Forelimb muscle (tissue), 1 donor: ENCODE measurements at regions not wholly inside any gene's neighbourhood (a gene's known extent, or its start where the extent isn't known, plus 50 kb on each side); places are given as distances from the start of the nearest gene placed in this dataset.

Experiments used
- DNase-seq: peaks from one replicate; pipeline ENCODE4 v3.0.0-alpha.2; 2013; ENCODE audit warnings: low read depth

- DNase-seq, result no peak
Observed at GRCh38 chr2:145597809-145598208, 1077.9 kb upstream of the ZEB2 start.

GRCh38 chr2:145597006-145597405 lies 1077.1 kb upstream of the ZEB2 start:
- DNase-seq, result no peak

- no peak for DNase-seq
Observed at GRCh38 chr2:145596416-145596815, 1076.5 kb upstream of the ZEB2 start.

GRCh38 chr2:145595296-145595695 lies 1075.4 kb upstream of the ZEB2 start:
- no peak for DNase-seq

GRCh38 chr2:145593991-145594614 lies 1074.2 kb upstream of the ZEB2 start:
- peak; percentile 59 for DNase-seq

GRCh38 chr2:145593280-145593679 lies 1073.4 kb upstream of the ZEB2 start:
- DNase-seq, result no peak

GRCh38 chr2:145592361-145592760 lies 1072.4 kb upstream of the ZEB2 start:
- DNase-seq, result no peak

GRCh38 chr2:145591109-145591809 lies 1071.3 kb upstream of the ZEB2 start:
- DNase-seq, result no peak

GRCh38 chr2:145587922-145588321 lies 1068.0 kb upstream of the ZEB2 start:
- DNase-seq, result no peak

GRCh38 chr2:145584353-145584752 lies 1064.4 kb upstream of the ZEB2 start:
- DNase-seq, result no peak

- DNase-seq, result no peak
Observed at GRCh38 chr2:145573608-145574007, 1053.7 kb upstream of the ZEB2 start.

GRCh38 chr2:145572238-145572637 lies 1052.3 kb upstream of the ZEB2 start:
- no peak for DNase-seq

GRCh38 chr2:145569108-145569507 lies 1049.2 kb upstream of the ZEB2 start:
- DNase-seq, result no peak

- DNase-seq, result no peak
Observed at GRCh38 chr2:145563741-145564615, 1044.1 kb upstream of the ZEB2 start.

GRCh38 chr2:145561152-145561551 lies 1041.2 kb upstream of the ZEB2 start:
- no peak for DNase-seq

- no peak for DNase-seq
Observed at GRCh38 chr2:145558617-145559350, 1038.9 kb upstream of the ZEB2 start.

GRCh38 chr2:145555360-145555759 lies 1035.4 kb upstream of the ZEB2 start:
- DNase-seq, result no peak

- no peak for DNase-seq
Observed at GRCh38 chr2:145551686-145552085, 1031.8 kb upstream of the ZEB2 start.

- DNase-seq, result no peak
Observed at GRCh38 chr2:145548479-145548878, 1028.6 kb upstream of the ZEB2 start.

GRCh38 chr2:145547620-145548019 lies 1027.7 kb upstream of the ZEB2 start:
- DNase-seq, result no peak

- DNase-seq, result no peak
Observed at GRCh38 chr2:145546091-145546490, 1026.2 kb upstream of the ZEB2 start.

GRCh38 chr2:145543856-145544255 lies 1023.9 kb upstream of the ZEB2 start:
- DNase-seq, result no peak
